ENCODE measurements at regions not wholly inside any gene's neighbourhood (a gene's known extent, or its start where the extent isn't known, plus 50 kb on each side); places are given as distances from the start of the nearest gene placed in this dataset.
"Not testable (repeated sequence)": the region's sequence is repeated elsewhere in the genome, so short reads cannot be mapped to it uniquely, and the experiment has no call there.

DNA sequence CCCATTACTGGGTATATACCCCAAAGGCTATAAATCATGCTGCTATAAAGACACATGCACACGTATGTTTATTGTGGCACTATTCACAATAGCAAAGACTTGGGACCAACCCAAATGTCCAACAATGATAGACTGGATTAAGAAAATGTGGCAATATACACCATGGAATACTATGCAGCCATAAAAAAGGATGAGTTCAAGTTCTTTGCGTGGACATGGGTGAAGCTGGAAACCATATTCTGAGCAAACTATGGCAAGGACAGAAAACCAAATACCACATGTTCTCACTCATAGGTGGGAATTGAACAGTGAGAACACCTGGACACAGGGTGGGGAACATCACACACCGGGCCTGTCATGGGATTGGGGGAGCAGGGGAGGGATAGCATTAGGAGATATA is 54.4 kb upstream of the MUCL1 start:
- DNase-seq (ENCODE audit: low spot score): not testable (repeated sequence)

GRCh38 chr12:54798651-54799050 is 55.7 kb upstream of the MUCL1 start:
- DNase-seq (ENCODE audit: low spot score): no peak

- no peak for DNase-seq (ENCODE audit: low spot score)
Observed at GRCh38 chr12:54796991-54797390, 57.3 kb upstream of the MUCL1 start.

DNA sequence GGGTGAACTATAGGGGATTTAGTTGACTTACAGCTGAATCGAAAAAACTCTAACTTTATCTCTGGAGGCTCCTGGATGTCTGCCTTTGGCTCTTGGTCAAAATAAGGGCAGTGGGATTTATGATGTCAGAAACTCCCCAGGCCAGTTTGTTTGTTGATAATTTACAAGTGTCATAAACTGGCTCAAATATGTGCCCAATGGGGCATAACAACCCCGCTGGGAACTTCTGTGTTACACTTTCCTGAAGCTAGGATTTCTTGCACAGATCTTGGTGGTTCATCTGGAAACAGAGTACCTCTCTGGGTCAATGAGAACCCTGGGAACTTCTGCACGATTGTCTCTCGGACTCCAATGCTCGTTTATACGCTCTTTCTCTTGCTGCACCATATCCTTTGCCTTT is 58.7 kb upstream of the MUCL1 start:
- no peak for DNase-seq (ENCODE audit: low spot score)

DNA sequence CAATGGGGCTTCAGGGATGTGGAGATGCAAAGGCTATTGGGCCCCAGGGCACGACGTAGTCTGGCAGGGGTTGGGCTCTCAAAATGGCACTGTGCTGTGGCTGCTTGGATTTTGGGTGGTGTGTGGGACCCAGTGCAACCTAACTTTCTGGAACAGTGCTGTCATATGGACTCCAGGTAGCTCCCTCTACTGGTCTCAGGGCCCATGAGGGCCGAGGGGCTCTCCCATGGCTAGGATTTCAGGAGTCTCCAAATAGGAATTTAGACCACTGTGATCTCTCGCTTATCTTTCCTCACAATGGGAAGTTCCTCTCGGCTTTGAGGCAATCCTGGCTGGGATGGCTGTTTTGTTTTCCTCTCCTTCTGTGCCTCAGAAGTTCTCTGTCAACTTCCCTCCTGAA is 68.2 kb upstream of the MUCL1 start:
- no peak for DNase-seq (ENCODE audit: low spot score)

- DNase-seq (ENCODE audit: low spot score): no peak
Observed at GRCh38 chr12:54784115-54784514, 70.2 kb upstream of the MUCL1 start.

GRCh38 chr12:54777031-54777430 is 77.3 kb upstream of the MUCL1 start:
- DNase-seq (ENCODE audit: low spot score): not testable (repeated sequence)

DNA sequence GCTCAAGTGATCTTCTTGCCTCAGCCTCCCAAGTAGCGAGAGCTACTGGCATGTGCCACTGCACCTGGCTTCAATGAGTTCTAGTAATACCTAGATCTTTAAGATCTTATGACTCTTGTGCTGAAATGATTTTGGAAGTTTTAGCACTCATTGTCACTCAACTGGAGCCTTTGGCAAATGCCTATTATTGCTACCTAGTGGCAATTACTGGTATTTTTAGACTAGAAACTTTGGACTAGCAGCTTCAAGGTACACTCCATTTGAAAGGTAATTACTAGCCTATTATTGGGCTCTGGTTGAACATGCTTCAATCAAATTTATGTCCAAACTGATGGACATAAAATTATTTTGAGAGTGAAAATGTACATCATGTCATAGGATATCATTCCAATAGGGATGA is 80.7 kb upstream of the MUCL1 start:
- DNase-seq (ENCODE audit: low spot score): no peak

DNA sequence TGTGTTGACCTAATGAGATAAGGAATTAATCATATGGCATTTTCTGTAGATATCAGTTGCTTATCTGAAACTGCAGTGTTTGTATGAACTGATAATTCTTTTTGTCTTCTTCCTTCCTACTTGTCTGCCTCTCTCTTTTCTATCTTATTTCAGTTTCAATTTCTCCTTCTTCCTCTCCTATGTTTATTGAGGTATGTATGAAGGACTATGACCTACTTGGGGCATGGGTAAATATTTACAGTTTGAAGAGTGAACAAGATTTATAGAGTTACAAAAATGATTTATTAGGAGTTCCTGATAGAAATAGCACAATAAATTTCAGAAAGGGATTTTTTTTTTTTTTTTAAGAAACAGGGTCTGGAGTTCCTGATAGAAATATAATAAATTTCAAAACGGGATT is 88.7 kb upstream of the MUCL1 start:
- no peak for DNase-seq (ENCODE audit: low spot score)

GRCh38 chr12:54762390-54762789 is 91.9 kb upstream of the MUCL1 start:
- DNase-seq (ENCODE audit: low spot score): no peak

DNA sequence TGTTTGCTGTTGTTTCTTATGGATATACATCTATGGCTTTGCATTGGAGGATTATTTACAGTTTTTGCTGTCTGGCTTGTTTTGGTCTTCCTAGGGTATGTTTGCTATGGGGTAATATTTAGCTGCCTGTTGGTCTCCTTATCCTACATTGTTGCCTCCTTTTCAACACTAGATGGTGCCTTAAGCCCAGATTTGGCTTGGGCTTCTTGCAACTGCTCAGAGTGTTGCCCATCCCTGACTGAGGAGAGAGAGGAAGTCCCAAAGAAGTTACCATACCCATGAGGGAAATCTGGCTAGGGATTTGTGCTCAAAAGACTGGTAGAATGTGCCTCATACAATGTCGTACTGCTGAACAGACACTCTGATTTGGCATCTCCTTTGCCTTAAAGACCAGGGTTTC is 94.6 kb upstream of the MUCL1 start:
- peak; percentile 23 for DNase-seq (ENCODE audit: low spot score)

DNA sequence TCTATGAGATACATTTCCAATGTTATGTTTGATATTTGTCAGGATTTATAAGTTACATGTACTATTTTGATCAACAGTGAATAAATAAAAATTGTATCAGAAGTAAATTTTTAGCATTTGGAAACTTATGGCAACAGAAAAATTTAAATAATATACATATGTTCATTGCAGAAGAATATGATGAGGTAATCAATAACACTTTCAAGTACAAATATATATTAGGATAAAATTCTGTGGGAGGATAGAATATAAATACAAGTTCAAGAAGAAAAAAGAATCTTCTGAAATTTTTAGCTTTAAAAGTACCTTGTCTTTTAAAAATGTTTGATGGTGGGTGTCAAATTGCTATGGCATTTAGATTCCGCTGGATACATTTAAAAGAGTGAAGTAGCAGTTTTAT is 102.8 kb upstream of the MUCL1 start:
- no peak for DNase-seq (ENCODE audit: low spot score)

GRCh38 chr12:54749191-54749818 is 101.1 kb upstream of the DCD start:
- peak; percentile 47 for DNase-seq (ENCODE audit: low spot score)

DNA sequence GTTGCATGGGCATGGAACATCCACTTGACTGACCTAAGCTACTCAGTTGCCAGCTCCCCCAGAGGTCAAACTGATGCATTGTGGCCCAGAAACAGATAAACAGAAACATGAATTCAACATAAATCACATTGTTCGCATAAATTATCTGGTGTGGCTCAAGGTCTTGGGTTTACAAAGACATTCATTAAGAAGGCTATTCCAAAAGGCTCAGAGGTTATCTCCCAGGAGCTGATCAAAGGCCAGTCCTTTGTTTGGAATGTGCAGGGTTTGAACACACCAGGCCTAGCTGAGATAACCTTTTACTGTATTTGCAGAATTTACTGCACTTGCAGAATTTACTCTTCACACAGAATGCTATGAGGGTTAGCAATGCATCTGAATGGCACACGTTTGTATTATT is 96.4 kb upstream of the DCD start:
- DNase-seq (ENCODE audit: low spot score): no peak

- no peak for DNase-seq (ENCODE audit: low spot score)
Observed at GRCh38 chr12:54740882-54741281, 92.7 kb upstream of the DCD start.

- no peak for DNase-seq (ENCODE audit: low spot score)
Observed at GRCh38 chr12:54736549-54736948, 88.4 kb upstream of the DCD start.

DNA sequence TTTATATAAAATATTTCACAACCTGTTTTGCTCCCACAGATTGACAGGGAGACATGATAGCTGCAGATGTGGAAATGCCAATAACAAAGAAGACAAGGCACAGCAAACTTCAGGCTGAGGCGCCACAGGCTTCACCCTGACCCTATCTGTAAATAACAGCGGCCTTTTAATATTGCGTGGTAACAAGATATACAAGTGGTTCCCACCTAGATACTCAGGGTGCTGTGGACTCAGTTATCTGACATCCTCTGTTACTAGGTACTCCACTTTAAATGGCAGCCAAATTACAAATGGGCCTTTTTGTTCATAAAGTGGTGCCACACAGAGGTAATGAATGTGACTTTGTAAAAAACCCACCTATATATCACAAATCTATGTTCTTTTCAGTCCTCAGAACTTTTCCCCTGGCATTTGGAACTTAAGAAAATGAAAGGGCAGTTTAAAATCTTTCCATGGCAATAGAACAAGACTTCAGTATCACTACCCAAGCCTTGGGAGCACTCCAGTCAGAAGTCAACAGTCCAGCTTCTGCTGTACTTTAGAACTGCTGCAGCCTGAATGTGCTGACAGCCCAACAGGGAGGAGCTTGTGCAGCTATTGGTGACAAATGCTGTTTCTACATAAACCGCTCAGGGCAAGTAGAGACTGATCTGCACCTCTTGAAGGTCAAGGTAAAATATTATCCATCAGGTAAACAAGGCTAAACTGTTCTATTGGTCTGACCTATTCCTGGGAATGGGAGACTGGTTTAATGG is 86.2 kb upstream of the DCD start:
- DNase-seq (ENCODE audit: low spot score): no peak

DNA sequence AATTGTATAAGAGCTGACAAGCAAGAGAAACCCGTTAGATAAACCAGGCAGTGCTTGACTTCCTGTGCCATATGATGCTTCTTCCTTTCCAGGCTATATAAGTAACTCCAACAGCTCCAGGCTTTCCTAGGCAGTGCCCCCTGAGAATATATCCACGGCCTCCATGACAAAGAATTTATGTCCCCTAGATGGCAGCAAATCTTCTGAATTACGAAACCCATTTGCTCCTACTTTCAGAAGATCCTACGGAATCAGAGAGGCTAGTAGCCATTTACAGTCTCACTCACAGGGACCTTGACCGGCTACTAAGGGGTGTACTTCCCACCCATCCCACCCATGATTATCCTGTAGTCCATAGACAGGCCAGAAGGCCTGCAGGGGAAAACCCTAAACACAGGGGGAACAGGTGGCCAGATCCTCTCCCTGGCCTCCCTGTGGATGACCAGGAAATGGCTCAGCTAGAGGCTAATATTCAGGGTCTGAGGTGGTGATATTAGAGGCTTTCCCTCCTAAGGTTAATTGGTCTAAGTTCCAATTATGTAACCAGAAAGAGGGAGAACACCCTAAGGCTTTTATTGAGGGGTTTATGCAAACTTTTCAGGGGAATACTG is 77.2 kb upstream of the DCD start:
- peak; percentile 37 for DNase-seq (ENCODE audit: low spot score)

- DNase-seq (ENCODE audit: low spot score): peak; percentile 31
Observed at GRCh38 chr12:54723379-54724256, 75.5 kb upstream of the DCD start.

DNA sequence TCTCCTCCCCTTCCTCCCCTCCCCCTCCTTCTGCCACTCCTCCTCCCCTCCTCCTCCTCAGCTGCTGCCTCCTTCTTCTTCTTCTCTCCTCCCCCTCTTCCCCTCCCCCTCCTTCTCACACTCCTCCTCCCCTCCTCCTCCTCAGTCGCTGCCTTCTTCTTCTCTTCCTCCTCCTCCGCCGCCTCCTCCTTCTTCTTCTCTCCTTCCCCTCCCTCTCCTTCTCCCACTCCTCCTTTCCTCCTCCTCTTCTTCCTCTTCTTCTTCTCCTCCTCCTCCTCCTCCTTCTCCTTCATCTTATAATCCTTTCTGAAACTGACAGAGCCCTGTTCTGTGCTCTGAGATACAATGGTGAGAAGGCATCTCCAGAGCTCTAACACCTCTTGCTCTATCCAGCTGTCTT is 73.1 kb upstream of the DCD start:
- no peak for DNase-seq (ENCODE audit: low spot score)

DNA sequence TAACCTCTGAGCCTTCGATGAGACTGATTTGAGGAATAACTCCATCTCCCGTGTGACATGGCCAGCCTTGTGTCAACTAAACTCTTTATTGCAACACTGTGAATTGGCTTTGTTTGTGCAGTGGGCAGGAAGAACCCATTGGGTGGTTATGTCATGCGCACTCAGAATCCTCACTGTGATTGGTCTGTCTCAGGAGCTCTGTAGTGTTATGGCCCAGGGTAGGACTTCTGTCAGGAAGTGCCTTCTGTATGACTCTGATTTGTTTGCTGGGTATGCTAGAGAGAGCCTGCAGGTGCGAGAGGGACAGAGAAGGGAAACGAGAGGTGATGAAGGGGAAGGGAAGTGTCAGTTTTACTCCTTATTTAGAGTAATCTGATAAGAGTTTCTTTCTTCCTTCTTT is 71.5 kb upstream of the DCD start:
- DNase-seq (ENCODE audit: low spot score): no peak

- DNase-seq (ENCODE audit: low spot score): no peak
Observed at GRCh38 chr12:54716261-54716660, 68.1 kb upstream of the DCD start.

DNA sequence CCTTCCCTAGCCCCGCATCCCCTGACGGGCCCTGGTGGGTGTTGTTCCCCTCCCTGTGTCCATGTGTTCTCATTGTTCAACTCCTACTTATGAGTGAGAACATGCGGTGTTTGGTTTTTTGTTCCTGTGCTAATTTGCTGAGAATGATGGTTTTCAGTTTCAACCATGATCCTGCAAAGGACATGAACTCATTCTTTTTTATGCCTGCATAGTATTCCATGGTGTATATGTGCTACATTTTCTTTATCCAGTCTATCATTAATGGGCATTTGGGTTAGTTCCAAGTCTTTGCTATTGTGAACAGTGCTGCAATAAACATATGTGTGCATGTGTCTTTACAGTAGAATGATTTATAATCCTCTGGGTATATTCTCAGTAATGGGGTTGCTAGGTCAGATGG is 65.7 kb upstream of the DCD start:
- DNase-seq (ENCODE audit: low spot score): not testable (repeated sequence)

Data from kidney tubule cell (primary cell).